ENCODE measurements at regions not wholly inside any gene's neighbourhood (a gene's known extent, or its start where the extent isn't known, plus 50 kb on each side); places are given as distances from the start of the nearest gene placed in this dataset.

DNA sequence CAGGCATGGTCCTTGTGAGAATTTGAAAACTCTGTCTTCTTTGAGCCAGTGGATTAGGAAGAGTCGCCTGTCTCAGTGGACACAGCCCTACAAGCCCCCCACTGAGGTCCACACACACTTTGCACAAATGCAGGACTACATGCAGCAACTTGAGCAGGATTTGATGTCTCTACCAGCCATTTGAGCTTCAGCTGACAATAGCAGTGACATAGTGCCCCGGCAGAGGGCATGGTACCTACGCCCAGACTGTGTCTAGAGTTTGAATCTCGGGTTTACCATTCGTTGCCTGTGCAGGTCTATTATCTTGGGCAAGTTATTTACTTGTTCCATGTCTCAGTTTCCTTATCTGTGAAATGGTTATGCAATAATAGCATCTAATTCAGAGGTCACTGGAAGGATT is 580.1 kb downstream of the TFAP2B start:
- DNase-seq (ENCODE audit: low read depth), result no peak

DNA sequence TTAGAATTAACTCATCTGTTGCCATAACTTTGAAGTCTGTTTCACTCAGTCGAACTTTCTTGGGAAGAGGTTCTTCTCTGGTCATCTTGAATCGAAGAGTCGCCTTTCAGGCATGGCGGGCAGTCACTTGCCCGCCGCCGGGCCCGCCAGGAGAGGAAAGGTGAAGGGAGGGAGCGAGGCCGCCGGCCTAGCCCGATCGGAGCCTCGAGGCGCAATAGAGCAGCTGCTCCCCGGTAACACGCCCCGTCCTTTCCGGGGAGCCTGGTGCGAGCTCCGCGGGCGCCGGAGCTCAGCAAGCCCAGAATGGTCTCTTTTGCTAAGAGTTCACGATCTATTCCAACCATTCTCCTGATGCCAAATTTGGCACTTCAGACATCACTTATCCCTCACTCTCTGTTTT is 591.8 kb downstream of the TFAP2B start:
- no peak for DNase-seq (ENCODE audit: low read depth)

- DNase-seq (ENCODE audit: low read depth), result no peak
Observed at GRCh38 chr6:51411496-51412125, 592.9 kb downstream of the TFAP2B start.

- DNase-seq (ENCODE audit: low read depth), result no peak
Observed at GRCh38 chr6:51414361-51414760, 595.7 kb downstream of the TFAP2B start.

GRCh38 chr6:51415501-51415900 is 596.8 kb downstream of the TFAP2B start:
- no peak for DNase-seq (ENCODE audit: low read depth)

DNA sequence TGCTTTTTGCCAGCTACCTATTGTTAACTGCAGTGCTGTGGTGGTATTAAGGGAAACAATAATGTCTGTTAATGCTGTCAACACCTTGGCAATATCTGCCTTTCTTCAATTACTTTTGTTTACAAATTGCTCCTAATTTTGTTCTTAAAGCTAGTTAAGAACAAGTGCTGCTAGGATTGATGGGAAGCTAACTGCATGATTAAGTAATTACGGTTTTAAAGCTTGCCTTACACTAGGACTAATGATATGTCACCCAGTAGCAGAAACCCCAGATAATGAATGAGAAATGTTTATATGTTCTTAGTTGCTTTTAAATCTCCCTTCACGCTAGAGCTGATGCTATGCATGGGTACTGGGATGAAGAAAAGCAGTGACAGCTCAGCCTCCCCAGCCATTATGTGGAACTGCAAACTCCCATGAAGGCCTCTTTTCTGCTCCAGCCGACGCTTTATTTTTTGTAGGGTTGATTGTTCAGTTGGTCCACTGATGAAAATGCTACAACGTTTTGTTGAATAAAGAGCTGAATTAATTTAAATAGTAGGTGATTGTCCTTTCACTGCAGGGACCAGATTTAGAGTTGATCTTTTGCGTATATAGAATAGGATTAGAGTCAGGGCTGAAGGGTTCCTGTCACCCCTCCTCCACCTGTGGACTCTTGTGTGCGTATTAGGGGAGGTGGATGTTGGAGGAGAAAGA is 610.5 kb downstream of the TFAP2B start:
- no peak for DNase-seq (ENCODE audit: low read depth)

DNA sequence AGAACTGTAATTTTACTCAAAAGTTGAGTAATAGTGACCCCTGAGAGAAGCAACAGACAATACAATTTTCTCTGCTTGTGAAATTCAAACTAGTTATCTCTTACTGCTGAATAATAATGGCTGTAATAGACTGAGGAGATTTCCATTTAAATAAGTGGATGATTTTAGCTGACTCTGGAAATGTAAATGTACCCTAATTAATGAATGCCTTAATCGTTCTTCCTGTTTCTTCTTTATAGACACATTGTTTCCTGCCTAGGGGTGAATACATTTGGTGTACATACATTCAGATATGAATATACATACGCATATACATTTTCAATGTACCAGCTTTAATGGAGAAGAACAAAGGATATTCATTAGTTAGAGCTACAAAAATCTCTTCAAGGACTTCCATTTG is 611.9 kb downstream of the TFAP2B start:
- no peak for DNase-seq (ENCODE audit: low read depth)

GRCh38 chr6:51432481-51432880 is 613.8 kb downstream of the TFAP2B start:
- DNase-seq (ENCODE audit: low read depth), result no peak

- DNase-seq (ENCODE audit: low read depth), result no peak
Observed at GRCh38 chr6:51450248-51450957, 631.7 kb downstream of the TFAP2B start.

DNA sequence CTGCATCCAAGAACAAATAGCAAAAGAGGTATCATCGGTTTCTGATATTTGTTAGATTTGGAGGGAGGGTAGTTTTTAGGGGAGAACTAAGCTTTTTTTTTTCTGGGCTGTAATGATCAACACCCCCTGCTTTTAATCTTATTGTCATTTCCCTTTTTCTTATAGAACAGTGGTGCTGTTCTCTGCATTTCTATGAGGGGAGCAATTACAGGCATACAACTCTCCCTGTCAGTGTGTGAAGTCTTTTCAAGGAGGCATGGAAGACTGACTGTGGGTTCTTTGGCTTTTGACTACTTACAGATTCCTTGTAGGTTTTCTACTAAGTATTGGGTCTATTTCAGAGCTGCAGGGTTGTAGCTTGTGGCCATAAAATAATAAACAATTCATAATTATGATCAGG is 632.3 kb downstream of the TFAP2B start:
- DNase-seq (ENCODE audit: low read depth), result no peak

- no peak for DNase-seq (ENCODE audit: low read depth)
Observed at GRCh38 chr6:51456282-51456681, 631.1 kb downstream of the PKHD1 start.

GRCh38 chr6:51459958-51460357 is 627.5 kb downstream of the PKHD1 start:
- DNase-seq (ENCODE audit: low read depth), result no peak

DNA sequence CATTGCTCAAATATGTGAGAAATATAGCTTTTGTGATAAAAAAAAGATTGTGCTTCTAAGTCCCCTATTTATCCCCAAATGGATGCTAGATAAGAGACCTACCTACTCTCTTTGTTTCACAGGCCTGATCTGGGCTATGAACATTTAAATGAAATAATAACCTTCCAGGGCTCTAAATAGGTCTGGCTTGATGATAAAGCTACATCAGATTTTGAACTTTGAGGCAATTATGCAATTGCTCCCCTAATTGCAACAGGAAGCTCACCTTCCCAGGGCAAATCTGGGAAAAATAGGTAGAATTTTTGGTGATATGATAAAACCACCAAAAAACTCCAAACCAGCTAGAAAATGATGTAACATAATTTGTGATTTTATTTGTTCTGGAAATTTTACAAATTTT is 624.5 kb downstream of the PKHD1 start:
- no peak for DNase-seq (ENCODE audit: low read depth)

DNA sequence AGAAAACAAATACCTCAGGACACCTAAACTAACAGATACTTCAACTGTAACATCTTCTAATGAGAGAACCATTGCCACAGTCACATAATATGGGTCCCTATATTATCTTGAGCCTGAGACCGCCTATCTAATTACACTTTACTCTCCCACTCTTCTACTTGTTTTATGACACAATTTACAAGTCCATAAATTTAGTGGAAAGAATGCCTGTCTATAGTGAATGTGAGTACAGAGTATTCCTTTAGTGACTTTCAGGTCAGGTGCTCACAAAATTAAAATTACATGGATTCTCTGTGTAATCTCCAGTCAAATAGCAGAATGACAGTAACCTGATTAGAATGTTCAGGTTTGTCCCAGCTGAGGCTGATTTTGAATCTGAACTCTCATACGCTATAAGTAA is 624.1 kb downstream of the PKHD1 start:
- DNase-seq (ENCODE audit: low read depth), result no peak

GRCh38 chr6:51464956-51465355 is 622.5 kb downstream of the PKHD1 start:
- DNase-seq (ENCODE audit: low read depth), result no peak

DNA sequence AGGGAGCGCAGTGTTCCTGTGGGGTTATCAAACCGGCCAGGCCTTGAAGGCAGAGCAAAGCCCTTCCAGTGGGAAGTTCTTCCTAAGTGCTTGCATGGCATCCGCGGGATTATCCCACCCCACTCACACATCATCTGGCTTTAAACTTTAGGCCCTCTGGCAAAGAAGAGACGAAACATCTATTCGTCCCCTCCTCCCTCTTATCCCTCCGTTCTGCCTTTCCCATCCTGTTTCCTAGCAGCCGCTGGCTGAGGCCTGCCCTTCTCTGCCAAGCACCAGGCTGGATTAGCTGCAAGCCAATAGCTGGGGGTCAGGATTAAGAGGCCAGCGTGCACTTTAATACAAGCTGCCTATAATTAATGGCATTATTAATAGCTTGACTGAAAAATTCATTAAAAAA is 621.0 kb downstream of the PKHD1 start:
- DNase-seq (ENCODE audit: low read depth), result no peak

DNA sequence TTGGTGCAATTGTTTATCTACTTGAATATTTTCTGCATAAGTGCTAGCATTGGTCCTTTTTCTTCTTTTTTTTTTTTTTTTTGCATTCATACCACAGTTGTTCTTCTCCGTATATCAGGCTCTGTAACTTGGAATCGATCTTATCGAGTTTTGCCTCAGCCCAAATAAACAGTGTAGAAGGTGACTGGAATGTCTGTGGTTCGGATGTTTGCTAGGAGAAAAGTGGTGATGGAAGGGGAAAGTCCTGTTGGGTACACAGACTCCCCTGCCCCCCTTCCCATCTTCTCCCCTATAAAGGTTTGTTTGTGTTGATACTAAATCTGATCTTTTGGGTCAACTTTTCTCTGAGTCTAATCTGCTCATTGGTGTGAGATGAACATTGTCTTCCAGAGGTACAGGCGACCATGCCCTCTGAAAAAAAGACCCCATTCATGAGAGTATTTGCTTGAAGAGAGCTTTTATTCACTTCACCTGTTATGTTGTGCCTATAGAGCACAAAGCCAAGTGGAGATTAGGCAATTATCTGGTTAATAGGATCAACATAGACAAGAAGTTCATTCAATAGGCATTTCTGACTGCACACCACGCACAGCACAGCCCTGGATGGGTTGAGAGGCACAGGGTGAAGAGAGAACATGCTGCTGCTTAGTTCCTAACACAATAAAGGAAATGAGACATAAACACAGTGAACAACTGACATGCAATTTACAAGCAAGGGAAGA is 620.0 kb downstream of the PKHD1 start:
- DNase-seq (ENCODE audit: low read depth), result no peak

- no peak for DNase-seq (ENCODE audit: low read depth)
Observed at GRCh38 chr6:51468704-51469103, 618.7 kb downstream of the PKHD1 start.

- no peak for DNase-seq (ENCODE audit: low read depth)
Observed at GRCh38 chr6:51472745-51473487, 614.5 kb downstream of the PKHD1 start.

- DNase-seq (ENCODE audit: low read depth), result no peak
Observed at GRCh38 chr6:51474022-51474975, 613.1 kb downstream of the PKHD1 start.
